ENCODE measurements at regions not wholly inside any gene's neighbourhood (a gene's known extent, or its start where the extent isn't known, plus 50 kb on each side); places are given as distances from the start of the nearest gene placed in this dataset.

- DNase-seq (no peak), ATAC-seq (no peak)
- intact Hi-C loops (cut with DNase I) = no loop called here
These were observed 52.7 kb upstream of the VAV3 start for GRCh38 chr1:108017698-108018097.

GRCh38 chr1:108016451-108016920 is 51.5 kb upstream of the VAV3 start:
- intact Hi-C loops (cut with DNase I) = no loop called here
- peak; percentile 92 to 99 for ATAC-seq
- DNase-seq = peak; percentile 36
